Glutamatergic neuron (in vitro differentiated cells): ENCODE measurements at regions not wholly inside any gene's neighbourhood (a gene's known extent, or its start where the extent isn't known, plus 50 kb on each side); places are given as distances from the start of the nearest gene placed in this dataset.

Experiments used
- DNase-seq: peaks from one replicate; pipeline ENCODE4 v3.0.0; 2022
- H3K27ac Mint-ChIP-seq: one replicate; pipeline ENCODE4 v1.8.0; 2020; ENCODE audit warnings: mild to moderate bottlenecking, mixed read lengths, inconsistent platforms; ENCODE audit not compliant: unreplicated experiment
- H3K27me3 Mint-ChIP-seq: one replicate; pipeline ENCODE4 v1.8.0; 2020; ENCODE audit warnings: mild to moderate bottlenecking, moderate library complexity, mixed read lengths, inconsistent platforms; ENCODE audit not compliant: unreplicated experiment
- H3K36me3 Mint-ChIP-seq: one replicate; pipeline ENCODE4 v1.8.0; 2020; ENCODE audit warnings: mild to moderate bottlenecking, mixed read lengths, inconsistent platforms; ENCODE audit not compliant: unreplicated experiment
- H3K4me1 Mint-ChIP-seq: one replicate; pipeline ENCODE4 v1.8.0; 2020; ENCODE audit warnings: mild to moderate bottlenecking, low read depth, mixed read lengths, inconsistent platforms; ENCODE audit not compliant: unreplicated experiment
- H3K4me3 Mint-ChIP-seq: one replicate; pipeline ENCODE4 v1.8.0; 2020; ENCODE audit warnings: mild to moderate bottlenecking, mixed read lengths, inconsistent platforms; ENCODE audit not compliant: unreplicated experiment
- H3K9me3 Mint-ChIP-seq: one replicate; pipeline ENCODE4 v1.8.0; 2020; ENCODE audit warnings: mild to moderate bottlenecking, moderate library complexity, mixed read lengths, inconsistent platforms; ENCODE audit not compliant: unreplicated experiment
- CTCF ChIP-seq: fragments of 200-600 bp; sonication (generic); IDR thresholded peaks from one replicate; pipeline ENCODE4 v1.5.0; 2021; ENCODE audit not compliant: partially characterized antibody, unreplicated experiment

GRCh38 chr20:51154708-51155690, 132.1 kb upstream of the KCNG1 start:
- Mint-ChIP-seq H3K4me3 (peak overlapping the region; percentile 63), H3K27ac (peak overlapping the region; percentile 71), H3K27me3 (peaks cover 13% of the 10 kb centered on the region), H3K9me3 (peaks cover 27% of the 10 kb centered on the region), H3K36me3 (no peaks in the 10 kb centered on the region), H3K4me1 (peaks cover 32% of the 10 kb centered on the region)
- no peak for TF ChIP-seq CTCF
- no peak for DNase-seq

GRCh38 chr20:51153867-51154707, 131.2 kb upstream of the KCNG1 start:
- H3K36me3 Mint-ChIP-seq, result no peaks in the 10 kb centered on the region
- DNase-seq, result peak; percentile 43
- H3K4me1 Mint-ChIP-seq, result peaks cover 29% of the 10 kb centered on the region
- no peak for TF ChIP-seq CTCF
- H3K27me3 Mint-ChIP-seq, result peaks cover 11% of the 10 kb centered on the region
- H3K27ac Mint-ChIP-seq, result peak overlapping the region; percentile 71
- peaks cover 25% of the 10 kb centered on the region for H3K9me3 Mint-ChIP-seq
- H3K4me3 Mint-ChIP-seq, result peak overlapping the region; percentile 13

GRCh38 chr20:51148941-51149340, 126.0 kb upstream of the KCNG1 start:
- peaks cover 5% of the 10 kb centered on the region for H3K9me3 Mint-ChIP-seq
- no peak overlapping the region for H3K4me3 Mint-ChIP-seq
- DNase-seq, result no peak
- no peak overlapping the region for H3K27ac Mint-ChIP-seq
- peaks cover 4% of the 10 kb centered on the region for H3K4me1 Mint-ChIP-seq
- TF ChIP-seq CTCF, result no peak
- H3K27me3 Mint-ChIP-seq, result no peaks in the 10 kb centered on the region
- peaks cover 10% of the 10 kb centered on the region for H3K36me3 Mint-ChIP-seq

- Mint-ChIP-seq H3K27me3 (no peaks in the 10 kb centered on the region), H3K36me3 (peaks cover 10% of the 10 kb centered on the region), H3K4me1 (no peaks in the 10 kb centered on the region), H3K9me3 (peaks cover under 1% of the 10 kb centered on the region), H3K27ac (no peak overlapping the region), H3K4me3 (no peak overlapping the region)
- TF ChIP-seq CTCF, result no peak
- no peak for DNase-seq
These were observed 121.6 kb upstream of the KCNG1 start for GRCh38 chr20:51144476-51144875.
